Mesendoderm (in vitro differentiated cells): ENCODE measurements at regions not wholly inside any gene's neighbourhood (a gene's known extent, or its start where the extent isn't known, plus 50 kb on each side); places are given as distances from the start of the nearest gene placed in this dataset.

Experiments used
- DNase-seq: peaks from one replicate; pipeline ENCODE4 v3.0.0; 2013
- H2AK5ac ChIP-seq: 2 replicates; pipeline ENCODE4 v1.6.1; 2013; ENCODE audit warnings: low read length, inconsistent platforms
- H2BK120ac ChIP-seq: 2 replicates; pipeline ENCODE4 v1.6.1; 2013; ENCODE audit warnings: low read depth, mild to moderate bottlenecking, low read length, moderate library complexity, mixed read lengths
- H2BK15ac ChIP-seq: replicated peaks from 2 replicates; pipeline ENCODE4 v1.6.1; 2013; ENCODE audit warnings: low read depth, mild to moderate bottlenecking, moderate library complexity
- H2BK5ac ChIP-seq: 2 replicates; pipeline ENCODE4 v1.6.1; 2013; ENCODE audit warnings: low read length, inconsistent platforms
- H3K18ac ChIP-seq: 2 replicates; pipeline ENCODE4 v1.6.1; 2013; ENCODE audit warnings: mild to moderate bottlenecking, low read length, mixed read lengths
- H3K23ac ChIP-seq: one replicate; pipeline ENCODE4 v1.6.1; 2013; ENCODE audit warnings: low read length
- H3K27ac ChIP-seq: 2 replicates; pipeline ENCODE4 v1.5.1; 2013; ENCODE audit warnings: low read depth, mild to moderate bottlenecking, inconsistent platforms, low read length, moderate library complexity
- H3K27me3 ChIP-seq: 2 replicates; pipeline ENCODE4 v1.6.1; 2013; ENCODE audit warnings: low read length, control low read depth, mild to moderate bottlenecking, inconsistent platforms; ENCODE audit not compliant: insufficient read depth, poor library complexity
- H3K36me3 ChIP-seq: 2 replicates; pipeline ENCODE4 v1.6.1; 2013; ENCODE audit warnings: low read length, inconsistent platforms; ENCODE audit not compliant: control insufficient read depth, insufficient read depth
- H3K4ac ChIP-seq: one replicate; pipeline ENCODE4 v1.6.1; 2013; ENCODE audit warnings: low read depth, mild to moderate bottlenecking, low read length, moderate library complexity
- H3K4me1 ChIP-seq: 2 replicates; pipeline ENCODE4 v1.6.1; 2013; ENCODE audit warnings: low read depth, low read length, inconsistent platforms; ENCODE audit not compliant: control insufficient read depth
- H3K4me2 ChIP-seq: 2 replicates; pipeline ENCODE4 v1.6.1; 2013; ENCODE audit warnings: low read length
- H3K4me3 ChIP-seq: 2 replicates; pipeline ENCODE4 v1.5.1; 2013; ENCODE audit warnings: mild to moderate bottlenecking, low read length
- H3K56ac ChIP-seq: one replicate; pipeline ENCODE4 v1.6.1; 2013; ENCODE audit warnings: low read length
- H3K79me1 ChIP-seq: 2 replicates; pipeline ENCODE4 v1.6.1; 2013; ENCODE audit warnings: low read length, inconsistent platforms
- H3K79me2 ChIP-seq: 2 replicates; pipeline ENCODE4 v1.6.1; 2013; ENCODE audit warnings: mild to moderate bottlenecking, low read length; ENCODE audit not compliant: control insufficient read depth, insufficient read depth
- H3K9ac ChIP-seq: 2 replicates; pipeline ENCODE4 v1.6.1; 2013; ENCODE audit warnings: low read length, inconsistent platforms
- H4K5ac ChIP-seq: one replicate; pipeline ENCODE4 v1.6.1; 2013; ENCODE audit warnings: low read length
- H4K8ac ChIP-seq: one replicate; pipeline ENCODE4 v1.6.1; 2013; ENCODE audit warnings: low read depth, mild to moderate bottlenecking, control low read depth, low read length, moderate library complexity
- WGBS: extraction: QIAGEN DNeasy Blood & Tissue Kit; methylation state at CpG from one replicate; pipeline ENCODE4 v1.1.7; 2013; ENCODE audit warnings: low lambda C conversion rate, missing lambda C conversion rate; ENCODE audit not compliant: insufficient coverage; ENCODE audit errors: extremely low coverage; 5-methylcytosine and 5-hydroxymethylcytosine counted together

DNA sequence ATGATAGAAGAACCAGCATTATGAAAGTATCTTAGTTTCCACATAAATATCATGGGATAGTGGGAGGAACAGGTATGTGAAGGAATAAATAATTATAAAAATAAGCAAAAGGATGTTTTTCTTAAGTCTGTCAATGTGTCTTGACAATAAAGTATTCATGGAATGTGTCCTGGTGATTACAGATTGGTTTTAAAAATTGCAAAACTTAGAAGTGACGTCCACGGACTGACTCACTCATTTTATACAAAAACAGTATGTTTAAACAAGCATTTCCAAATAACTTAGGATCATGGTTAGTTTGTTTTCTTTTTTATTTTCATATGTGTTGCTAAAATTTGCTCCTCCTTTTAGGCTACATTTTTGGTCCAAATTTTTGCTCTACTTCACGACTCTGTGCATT lies 687.0 kb upstream of the NECTIN3 start:
- Histone ChIP-seq H4K5ac (no peak overlapping the region), H2AK5ac (no peak overlapping the region), H3K9ac (no peak overlapping the region), H3K56ac (no peak overlapping the region), H2BK15ac (no peak overlapping the region), H3K36me3 (no peaks in the 10 kb centered on the region), H4K8ac (no peak overlapping the region), H3K23ac (no peak overlapping the region), H3K79me1 (no peaks in the 10 kb centered on the region), H3K79me2 (no peaks in the 10 kb centered on the region), H3K4me3 (no peak overlapping the region), H3K27me3 (no peaks in the 10 kb centered on the region), H2BK120ac (no peak overlapping the region), H3K4me1 (no peaks in the 10 kb centered on the region), H3K18ac (no peak overlapping the region), H2BK5ac (no peak overlapping the region), H3K27ac (no peak overlapping the region), H3K4me2 (no peak overlapping the region), H3K4ac (no peak overlapping the region)
- DNase-seq, result no peak
- WGBS, result no CpG with 5 or more reads among the region's 3 CpGs

DNA sequence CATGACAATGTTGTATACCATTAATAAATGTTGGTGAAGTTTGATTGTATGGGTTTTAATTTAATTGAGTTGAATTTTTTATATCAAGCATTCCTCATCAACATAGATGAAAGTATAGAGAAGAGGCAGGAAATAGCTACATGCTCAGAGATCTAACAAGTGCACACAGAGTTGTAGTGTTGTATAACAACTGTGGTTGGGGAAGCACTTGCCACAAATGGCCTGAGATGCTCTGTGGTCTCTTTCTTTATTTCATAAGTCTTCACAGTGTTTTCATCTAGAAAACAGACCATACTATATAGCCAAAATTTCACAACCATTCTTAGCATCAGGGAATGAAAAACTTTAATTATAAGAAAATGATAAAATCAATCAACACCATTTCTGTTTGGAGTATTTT lies 682.6 kb upstream of the NECTIN3 start:
- no peaks in the 10 kb centered on the region for H3K27me3 ChIP-seq
- no peak overlapping the region for H3K27ac ChIP-seq
- no peak overlapping the region for H3K56ac ChIP-seq
- H3K79me1 ChIP-seq, result no peaks in the 10 kb centered on the region
- H2AK5ac ChIP-seq, result no peak overlapping the region
- H3K23ac ChIP-seq, result no peak overlapping the region
- no peaks in the 10 kb centered on the region for H3K36me3 ChIP-seq
- no peak overlapping the region for H3K4ac ChIP-seq
- no peaks in the 10 kb centered on the region for H3K4me1 ChIP-seq
- no peak overlapping the region for H3K9ac ChIP-seq
- H2BK5ac ChIP-seq, result no peak overlapping the region
- no peak for DNase-seq
- H2BK120ac ChIP-seq, result no peak overlapping the region
- no peak overlapping the region for H3K4me2 ChIP-seq
- H2BK15ac ChIP-seq, result no peak overlapping the region
- H3K4me3 ChIP-seq, result no peak overlapping the region
- H4K8ac ChIP-seq, result no peak overlapping the region
- no peak overlapping the region for H3K18ac ChIP-seq
- H3K79me2 ChIP-seq, result no peaks in the 10 kb centered on the region
- no peak overlapping the region for H4K5ac ChIP-seq

DNA sequence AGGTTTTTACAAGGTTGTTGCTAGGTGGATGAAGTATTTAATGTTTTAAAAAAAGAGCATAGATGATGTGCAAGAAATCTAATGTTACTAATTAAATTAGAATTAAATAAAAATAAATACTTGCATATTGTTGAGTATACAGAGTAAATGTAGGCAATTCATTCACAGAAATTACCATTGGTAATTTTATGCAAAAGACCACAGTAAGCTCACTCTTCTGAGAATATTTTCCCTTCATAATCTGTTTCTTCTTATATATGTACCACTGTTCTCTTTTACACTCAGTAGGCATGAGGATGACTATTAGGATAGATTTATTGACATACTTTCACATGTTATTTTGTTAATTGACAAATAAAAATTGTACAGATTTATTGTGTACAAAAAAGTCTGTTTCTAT lies 681.2 kb upstream of the NECTIN3 start:
- no peak overlapping the region for H3K4ac ChIP-seq
- no peak overlapping the region for H3K23ac ChIP-seq
- H2BK120ac ChIP-seq, result no peak overlapping the region
- H2BK15ac ChIP-seq, result no peak overlapping the region
- H3K27me3 ChIP-seq, result no peaks in the 10 kb centered on the region
- H3K36me3 ChIP-seq, result no peaks in the 10 kb centered on the region
- no peaks in the 10 kb centered on the region for H3K4me1 ChIP-seq
- no peaks in the 10 kb centered on the region for H3K79me2 ChIP-seq
- H2BK5ac ChIP-seq, result no peak overlapping the region
- no peak overlapping the region for H3K27ac ChIP-seq
- DNase-seq, result no peak
- H4K8ac ChIP-seq, result no peak overlapping the region
- no peak overlapping the region for H2AK5ac ChIP-seq
- H3K4me3 ChIP-seq, result no peak overlapping the region
- no peaks in the 10 kb centered on the region for H3K79me1 ChIP-seq
- no peak overlapping the region for H4K5ac ChIP-seq
- H3K4me2 ChIP-seq, result no peak overlapping the region
- H3K56ac ChIP-seq, result no peak overlapping the region
- no peak overlapping the region for H3K9ac ChIP-seq
- H3K18ac ChIP-seq, result no peak overlapping the region

DNA sequence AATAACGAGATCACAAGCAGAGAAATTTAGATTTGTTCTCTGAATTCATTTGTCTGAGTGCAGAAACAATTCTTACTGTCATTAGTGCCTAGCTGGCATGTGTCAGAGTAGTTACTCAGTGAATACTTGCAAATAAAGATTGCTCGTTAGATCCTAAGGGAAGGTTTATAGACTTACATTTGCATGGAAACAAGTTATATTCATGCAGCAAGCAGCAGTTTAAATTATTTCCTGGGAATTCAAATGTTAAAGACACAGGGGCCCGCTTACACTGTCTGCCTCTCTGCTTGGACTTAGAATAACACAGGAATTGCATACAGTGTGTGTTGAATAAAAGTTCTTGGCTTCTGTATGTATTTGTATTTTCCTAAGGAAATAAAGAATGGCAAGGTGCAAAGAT lies 680.6 kb upstream of the NECTIN3 start:
- Histone ChIP-seq H3K56ac (no peak overlapping the region), H2BK15ac (no peak overlapping the region), H3K79me2 (no peaks in the 10 kb centered on the region), H4K8ac (no peak overlapping the region), H3K36me3 (no peaks in the 10 kb centered on the region), H3K18ac (no peak overlapping the region), H2BK120ac (no peak overlapping the region), H3K4me2 (no peak overlapping the region), H3K27ac (no peak overlapping the region), H3K27me3 (no peaks in the 10 kb centered on the region), H3K4me1 (no peaks in the 10 kb centered on the region), H3K4me3 (no peak overlapping the region), H2BK5ac (no peak overlapping the region), H3K23ac (no peak overlapping the region), H3K79me1 (no peaks in the 10 kb centered on the region), H3K9ac (no peak overlapping the region), H3K4ac (no peak overlapping the region), H4K5ac (no peak overlapping the region), H2AK5ac (no peak overlapping the region)
- DNase-seq, result no peak
- no CpG with 5 or more reads among the region's 3 CpGs for WGBS

DNA sequence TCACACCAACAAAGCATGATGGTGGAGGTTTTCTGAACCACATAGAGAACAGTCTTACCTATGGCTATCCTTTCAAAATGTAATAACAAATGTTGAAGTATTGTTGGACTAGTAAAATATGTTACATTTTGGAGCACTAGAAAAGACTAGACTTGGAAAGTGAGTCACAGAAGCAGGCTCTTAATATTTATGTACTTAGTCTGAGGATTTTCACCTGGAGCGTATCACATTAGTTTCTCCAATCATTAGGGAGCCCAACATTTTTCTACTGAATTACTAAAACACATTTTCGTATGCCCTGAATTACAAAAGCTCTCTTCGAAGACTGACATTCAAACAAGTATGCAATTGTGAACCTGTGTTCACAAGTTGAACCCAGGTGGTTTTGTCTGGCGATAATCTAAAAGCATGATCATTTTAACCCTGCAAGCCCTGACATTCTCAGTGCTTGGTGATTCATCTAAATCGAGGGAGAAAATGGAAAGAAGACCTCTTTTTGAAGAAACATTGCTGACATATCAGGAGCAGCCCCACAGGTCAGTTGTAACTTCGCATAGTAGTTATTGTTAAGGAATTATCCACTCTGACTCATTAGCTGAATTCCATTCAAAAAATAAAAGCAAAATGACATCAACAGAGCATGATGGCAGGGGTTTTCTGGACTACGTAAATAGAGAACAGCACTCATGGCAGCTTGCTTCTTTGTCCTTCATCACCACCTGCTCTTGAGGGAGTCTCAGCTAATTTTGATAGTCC lies 679.8 kb upstream of the NECTIN3 start:
- Histone ChIP-seq H3K56ac (no peak overlapping the region), H3K23ac (no peak overlapping the region), H3K4me3 (no peak overlapping the region), H4K8ac (no peak overlapping the region), H2BK5ac (no peak overlapping the region), H3K79me2 (no peaks in the 10 kb centered on the region), H3K18ac (no peak overlapping the region), H3K36me3 (no peaks in the 10 kb centered on the region), H3K4me2 (no peak overlapping the region), H3K27ac (no peak overlapping the region), H3K9ac (no peak overlapping the region), H3K79me1 (no peaks in the 10 kb centered on the region), H3K4ac (no peak overlapping the region), H2BK120ac (no peak overlapping the region), H2BK15ac (no peak overlapping the region), H3K27me3 (no peaks in the 10 kb centered on the region), H2AK5ac (no peak overlapping the region), H3K4me1 (no peaks in the 10 kb centered on the region), H4K5ac (no peak overlapping the region)
- DNase-seq, result no peak
- WGBS, result no CpG with 5 or more reads among the region's 7 CpGs

DNA sequence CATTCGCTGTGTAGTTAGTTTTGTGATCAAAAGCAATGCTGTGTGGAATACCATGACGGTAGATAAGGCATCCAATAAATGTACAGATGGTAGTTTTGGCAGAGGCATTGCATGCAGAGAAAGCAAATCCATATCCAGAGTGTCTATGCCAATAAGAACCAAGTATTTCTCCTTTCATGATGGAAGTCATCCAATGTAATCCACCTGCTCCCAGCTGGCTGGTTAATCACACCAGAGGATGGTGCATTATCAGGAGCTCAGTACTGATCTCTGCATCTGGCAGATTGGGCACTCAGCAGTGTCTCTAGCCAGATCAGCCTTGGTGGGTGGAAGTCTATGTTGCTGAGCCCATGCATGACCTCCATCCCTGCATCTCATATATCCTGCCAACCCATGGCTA lies 677.7 kb upstream of the NECTIN3 start:
- no peaks in the 10 kb centered on the region for H3K79me1 ChIP-seq
- no peaks in the 10 kb centered on the region for H3K36me3 ChIP-seq
- no peak for DNase-seq
- no peak overlapping the region for H4K8ac ChIP-seq
- no peak overlapping the region for H3K18ac ChIP-seq
- H4K5ac ChIP-seq, result no peak overlapping the region
- H3K4me2 ChIP-seq, result no peak overlapping the region
- no peak overlapping the region for H2BK5ac ChIP-seq
- H3K56ac ChIP-seq, result no peak overlapping the region
- H2BK15ac ChIP-seq, result no peak overlapping the region
- H2BK120ac ChIP-seq, result no peak overlapping the region
- no peak overlapping the region for H3K23ac ChIP-seq
- no peak overlapping the region for H3K4me3 ChIP-seq
- H3K4ac ChIP-seq, result no peak overlapping the region
- H3K27ac ChIP-seq, result no peak overlapping the region
- H3K27me3 ChIP-seq, result no peaks in the 10 kb centered on the region
- H3K79me2 ChIP-seq, result no peaks in the 10 kb centered on the region
- no peaks in the 10 kb centered on the region for H3K4me1 ChIP-seq
- WGBS, result no CpG with 5 or more reads among the region's 2 CpGs
- no peak overlapping the region for H3K9ac ChIP-seq
- no peak overlapping the region for H2AK5ac ChIP-seq
